Stimulated activated CD4-positive, alpha-beta T cell treated with anti-CD3 and anti-CD28 coated beads, Interleukin-2, amount 100 ng/mL, for 48 hours (primary cell): ENCODE measurements at regions not wholly inside any gene's neighbourhood (a gene's known extent, or its start where the extent isn't known, plus 50 kb on each side); places are given as distances from the start of the nearest gene placed in this dataset.
"Not testable (repeated sequence)": the region's sequence is repeated elsewhere in the genome, so short reads cannot be mapped to it uniquely, and the experiment has no call there.

Experiments
- DNase-seq, 2 donors: peaks; one replicate each; pipeline ENCODE4 v3.0.0-alpha.2; 2020

DNA sequence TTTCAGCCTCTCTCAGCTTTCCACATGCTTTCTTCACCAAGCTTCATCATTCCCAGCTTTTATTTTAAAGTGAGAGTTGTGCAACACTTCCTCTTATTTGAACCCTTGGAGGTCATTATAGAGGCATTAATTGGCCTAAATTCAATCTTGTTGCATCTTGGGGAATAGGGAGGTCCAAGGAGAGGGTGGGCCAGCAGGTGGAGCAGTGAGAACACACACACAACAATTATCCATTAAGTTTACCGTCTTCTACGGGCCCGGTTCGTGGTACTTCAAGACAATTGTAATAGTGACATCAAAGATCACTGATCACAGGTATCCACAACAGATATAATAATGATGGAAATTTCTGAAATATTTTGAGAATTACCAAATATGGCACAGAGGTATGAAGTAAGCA is 457.2 kb upstream of the SMIM21 start:
- no peak for DNase-seq

DNA sequence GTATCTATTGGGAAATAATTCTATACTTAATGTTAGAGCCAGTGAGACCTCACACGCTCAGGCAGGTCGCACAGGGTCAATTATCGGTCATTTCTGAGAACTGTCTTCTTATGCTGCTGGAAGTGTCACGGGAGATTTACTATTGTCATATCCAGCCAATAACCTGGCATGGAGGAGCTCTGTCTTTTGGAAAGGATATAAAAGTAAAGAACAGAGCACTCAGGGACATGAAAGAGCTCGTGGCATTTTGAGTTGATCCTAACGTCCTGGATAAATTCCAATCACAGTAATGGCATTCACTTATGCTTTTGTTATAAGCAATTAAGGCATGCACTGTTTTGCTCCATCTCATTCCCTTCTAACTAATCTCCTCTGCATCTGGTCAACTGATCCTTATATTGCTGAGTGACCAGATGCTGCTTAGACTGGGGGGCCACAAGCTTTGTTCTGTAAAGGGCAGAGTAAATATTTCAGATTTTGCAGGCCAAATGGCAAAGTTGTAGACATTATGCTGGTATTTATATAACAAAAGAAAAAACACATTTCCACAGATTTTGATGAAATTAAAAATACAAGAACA is 453.5 kb upstream of the SMIM21 start:
- DNase-seq = no peak

DNA sequence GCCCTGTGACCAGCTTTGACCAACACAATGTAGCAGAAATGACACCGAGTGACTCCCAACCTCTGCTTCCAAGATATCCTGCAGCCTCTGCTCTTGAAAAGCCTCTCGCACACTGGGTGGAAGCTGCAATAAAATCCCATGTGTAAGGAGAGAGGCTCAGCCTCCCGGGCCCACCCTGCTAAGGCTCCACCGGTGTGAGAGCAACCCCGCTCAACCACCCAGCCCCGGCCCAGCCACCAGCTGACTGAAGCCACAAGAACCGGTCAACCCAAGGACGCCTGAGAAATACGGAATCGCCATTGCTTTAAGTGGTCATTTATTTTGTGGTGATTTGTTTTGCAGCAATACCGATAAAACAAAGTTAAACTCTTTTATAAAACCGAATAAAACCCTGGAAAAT is 452.8 kb upstream of the SMIM21 start:
- no peak for DNase-seq

DNA sequence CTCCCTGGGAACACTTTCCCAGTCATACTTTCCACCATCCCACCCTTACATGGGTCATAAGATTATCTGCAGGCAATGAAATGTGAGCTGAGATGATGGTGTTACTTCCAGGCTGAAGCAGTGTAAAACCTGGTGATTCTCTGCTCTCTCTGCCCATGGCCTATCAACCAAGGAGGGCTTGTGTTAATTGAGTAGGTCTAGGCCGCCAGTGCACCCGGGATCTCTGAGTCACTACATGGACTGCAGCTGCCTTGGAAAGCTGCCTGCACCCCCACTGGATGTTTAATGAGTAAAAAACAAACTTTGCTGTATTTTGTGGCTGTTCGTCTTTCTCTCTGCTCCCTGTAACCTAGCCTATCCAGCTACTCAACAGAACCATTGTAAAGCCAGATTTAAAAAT is 451.7 kb upstream of the SMIM21 start:
- no peak for DNase-seq

DNA sequence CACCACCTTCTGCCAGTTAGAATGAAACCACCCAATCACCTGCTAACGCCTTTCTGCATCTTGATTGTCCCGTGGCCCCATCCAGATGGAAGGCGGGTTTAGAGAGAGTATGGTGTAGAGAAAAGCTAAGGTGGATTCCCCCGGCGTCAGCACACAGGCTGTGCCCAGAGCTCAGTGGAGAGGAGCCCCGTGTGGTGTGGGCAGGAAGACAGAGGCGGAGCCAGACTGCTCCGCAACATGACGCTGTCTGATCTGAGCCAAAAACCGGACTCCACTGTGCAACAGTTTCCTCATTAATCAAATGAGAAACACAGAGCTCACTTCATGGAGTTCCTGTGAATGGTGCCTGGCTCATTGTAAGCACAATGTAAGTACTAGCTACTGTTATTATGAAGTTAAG is 448.1 kb upstream of the SMIM21 start:
- no peak for DNase-seq

- no peak for DNase-seq
These were observed 447.0 kb upstream of the SMIM21 start for GRCh38 chr18:75874401-75875089.

DNA sequence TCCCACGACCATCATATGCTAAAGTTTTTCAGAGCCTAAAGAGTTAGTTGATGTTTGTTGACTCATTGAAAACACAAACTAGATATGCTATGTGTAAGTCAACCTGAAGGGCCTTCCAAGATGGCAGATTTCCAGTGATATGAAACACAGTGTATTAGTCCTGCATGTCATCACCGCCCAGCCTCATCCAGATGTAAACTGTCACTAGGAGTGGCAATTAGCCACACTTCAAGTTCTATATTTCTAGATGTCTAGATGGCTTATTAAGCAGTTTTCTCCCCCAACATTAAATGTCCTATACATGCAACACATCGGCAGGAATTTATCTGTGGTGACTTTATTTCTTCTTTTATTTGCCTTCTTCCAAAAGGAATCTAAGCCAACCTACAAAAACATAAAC is 444.1 kb upstream of the SMIM21 start:
- no peak for DNase-seq

GRCh38 chr18:75869162-75869561 is 441.7 kb upstream of the SMIM21 start:
- DNase-seq = no peak

GRCh38 chr18:75868031-75868430 is 440.5 kb upstream of the SMIM21 start:
- no peak for DNase-seq

- no peak for DNase-seq
These were observed 438.1 kb upstream of the SMIM21 start for GRCh38 chr18:75865639-75866038.

DNA sequence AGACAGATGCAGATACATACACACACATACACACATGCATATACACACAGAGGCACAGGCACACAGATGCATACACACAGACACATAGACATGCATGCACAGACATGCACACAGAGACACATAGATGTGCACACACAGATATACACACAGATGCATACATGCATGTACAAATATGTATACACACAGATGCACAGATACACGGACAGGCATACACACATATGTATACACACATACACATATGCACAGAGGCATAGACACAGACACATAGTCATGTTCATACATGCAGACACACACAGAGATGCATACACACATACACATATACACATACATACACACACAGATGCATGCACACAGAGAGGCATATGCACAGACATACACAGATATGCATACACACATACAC is 437.3 kb upstream of the SMIM21 start:
- no peak for DNase-seq

DNA sequence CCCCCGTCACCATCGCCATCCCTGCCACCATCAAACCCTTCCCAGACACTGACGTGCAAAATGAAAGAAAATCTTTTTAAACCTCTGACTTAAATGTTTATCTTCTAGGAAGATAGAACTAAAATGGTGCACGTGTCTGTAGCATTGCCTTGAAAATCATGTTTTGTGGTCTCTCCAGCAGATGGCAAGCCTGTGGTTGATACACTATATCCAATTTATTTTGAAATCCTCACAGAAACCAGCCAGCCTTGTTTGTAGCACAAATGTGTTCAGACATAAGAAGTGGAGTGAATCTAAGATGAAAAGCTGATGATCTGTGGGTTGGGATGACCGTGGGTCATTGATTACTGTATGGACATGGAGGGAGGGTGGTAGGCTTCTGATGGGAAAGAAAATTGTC is 436.2 kb upstream of the SMIM21 start:
- DNase-seq = no peak

- DNase-seq = no peak
These were observed 435.0 kb upstream of the SMIM21 start for GRCh38 chr18:75862458-75862857.

- no peak for DNase-seq
These were observed 432.7 kb upstream of the SMIM21 start for GRCh38 chr18:75860166-75860565.

- no peak for DNase-seq
These were observed 432.0 kb upstream of the SMIM21 start for GRCh38 chr18:75859533-75859932.

DNA sequence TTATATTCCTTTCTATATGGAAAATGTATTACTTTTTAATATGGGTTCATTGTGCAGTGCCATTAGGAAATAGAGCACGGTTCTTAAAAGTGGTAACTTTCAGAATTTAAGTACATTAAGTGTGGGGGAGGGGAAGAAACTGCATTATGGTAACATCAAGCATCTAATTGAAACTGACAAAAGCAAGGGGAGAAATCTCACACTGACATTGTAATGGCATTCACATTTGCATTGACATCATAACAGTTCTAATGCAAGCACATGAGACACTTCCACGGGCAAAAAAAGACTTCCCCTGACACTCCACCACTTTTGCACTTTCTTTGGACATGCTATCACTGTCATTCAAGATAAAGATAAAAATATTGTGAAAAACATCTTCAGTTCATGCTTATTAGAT is 431.3 kb upstream of the SMIM21 start:
- no peak for DNase-seq

- DNase-seq = no peak
These were observed 430.1 kb upstream of the SMIM21 start for GRCh38 chr18:75857558-75857957.

DNA sequence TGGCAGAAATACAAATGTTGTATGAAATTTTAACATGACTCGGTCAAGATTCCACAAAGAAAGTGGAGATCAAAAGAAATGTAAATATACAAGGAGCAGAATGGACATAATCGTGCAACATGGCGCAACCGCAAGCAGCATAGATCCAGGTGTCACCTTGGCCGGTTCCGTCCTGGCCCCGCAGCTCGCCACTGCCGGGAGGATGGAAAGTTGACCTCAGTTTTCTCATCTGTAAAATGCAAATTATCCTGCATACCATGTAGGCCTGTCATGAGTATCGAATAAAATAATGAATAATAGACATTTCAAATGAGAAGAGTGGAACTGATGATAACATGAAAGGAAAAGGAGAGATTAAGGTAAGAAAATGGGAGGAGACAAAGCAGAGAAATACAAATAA is 427.3 kb upstream of the SMIM21 start:
- no peak for DNase-seq

GRCh38 chr18:75854174-75854573 is 426.7 kb upstream of the SMIM21 start:
- DNase-seq = peak; percentile 3 to 6

DNA sequence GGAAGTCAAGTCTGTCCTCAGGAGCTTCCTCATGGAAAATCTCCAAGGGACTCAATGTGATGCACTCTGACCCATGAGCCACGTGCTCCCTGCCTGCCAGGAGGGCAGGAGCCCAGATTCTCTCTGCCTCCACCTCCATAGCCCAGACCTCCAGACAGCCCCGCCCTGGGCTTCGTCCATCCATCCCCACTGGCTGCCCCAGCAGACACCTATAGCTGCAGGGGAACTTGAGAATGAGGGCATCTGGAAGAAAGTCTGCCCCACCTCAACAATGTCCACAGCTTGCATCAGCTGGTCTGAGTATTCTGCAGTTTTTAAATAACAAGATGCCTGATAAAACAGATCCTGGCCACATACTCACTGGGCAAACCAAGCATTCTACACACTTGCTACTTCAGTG is 418.8 kb upstream of the SMIM21 start:
- DNase-seq = no peak

GRCh38 chr18:75845413-75845812 is 417.9 kb upstream of the SMIM21 start:
- DNase-seq = no peak

DNA sequence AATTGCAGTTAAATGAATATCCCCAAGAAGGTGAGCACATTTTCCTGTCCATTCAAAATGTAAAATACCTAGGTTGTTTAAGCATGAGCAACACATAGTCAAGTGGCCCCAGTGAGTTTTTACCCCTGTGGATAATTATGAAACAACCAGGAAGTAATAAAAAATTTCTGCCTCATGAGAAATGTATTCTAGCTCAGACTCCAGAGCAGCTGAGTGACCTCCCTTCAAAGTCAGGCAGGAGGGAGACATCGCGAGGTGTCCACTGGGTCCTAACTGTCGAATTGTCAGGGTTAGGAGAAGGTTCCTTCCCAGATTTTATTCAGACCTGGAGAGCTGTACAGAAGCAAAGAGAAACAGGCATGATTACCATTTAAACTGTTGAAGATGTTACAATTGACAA is 416.6 kb upstream of the SMIM21 start:
- DNase-seq = no peak

GRCh38 chr18:75840131-75840530 is 412.6 kb upstream of the SMIM21 start:
- no peak for DNase-seq

DNA sequence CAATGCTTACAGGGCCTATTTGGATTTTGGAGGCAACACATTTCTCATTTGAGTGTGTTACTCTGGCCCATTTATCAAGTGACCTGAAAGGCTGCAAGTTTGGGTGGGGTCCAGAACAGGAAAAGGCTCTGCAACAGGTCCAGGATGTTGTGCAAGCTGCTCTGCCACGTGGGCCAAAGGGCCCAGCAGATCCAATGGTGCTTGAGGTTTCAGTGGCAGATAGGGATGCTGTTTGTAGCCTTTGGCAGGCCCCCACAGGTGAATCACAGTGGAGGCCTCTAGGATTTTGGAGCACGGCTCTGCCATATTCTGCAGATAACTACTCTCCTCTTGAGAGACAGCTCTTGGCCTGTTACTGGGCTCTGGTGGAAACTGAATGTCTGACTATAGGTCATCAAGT is 412.2 kb upstream of the SMIM21 start:
- not testable (repeated sequence) for DNase-seq

GRCh38 chr18:75839041-75839440 is 411.5 kb upstream of the SMIM21 start:
- no peak for DNase-seq
